GM23338 (cell line): ENCODE measurements at regions not wholly inside any gene's neighbourhood (a gene's known extent, or its start where the extent isn't known, plus 50 kb on each side); places are given as distances from the start of the nearest gene placed in this dataset.

Source experiments
- CREB1 ChIP-seq: fragments of 250-450 bp; sonication (Bioruptor Pico); IDR thresholded peaks from 2 replicates; pipeline ENCODE4 v1.5.0; 2020; ENCODE audit warnings: low read depth, mild to moderate bottlenecking, moderate library complexity
- CTCF ChIP-seq, 2 experiments: fragments of 200-600 bp in 1 of 2; sonication (generic) in 1 of 2; conservative IDR thresholded peaks; 2 replicates each; pipeline versions ENCODE4 v1.5.1 to v1.6.1; 2016 to 2017; ENCODE audit warnings: antibody characterized with exemption in 2 of 2, low read depth in 2 of 2, mild to moderate bottlenecking in 2 of 2, moderate library complexity in 1 of 2
- ETS1 ChIP-seq: IDR thresholded peaks from 2 replicates; pipeline ENCODE4 v1.6.1; 2016; ENCODE audit warnings: antibody characterized with exemption
- EZH2 ChIP-seq: fragments of 200-600 bp; sonication (generic); IDR thresholded peaks from one replicate; pipeline ENCODE4 v1.8.0; 2017; ENCODE audit warnings: antibody characterized with exemption, mild to moderate bottlenecking, low read depth; ENCODE audit not compliant: unreplicated experiment
- EZH2phosphoT487 ChIP-seq: fragments of 200-600 bp; sonication (generic); IDR thresholded peaks from one replicate; pipeline ENCODE4 v1.8.1; 2018; ENCODE audit warnings: antibody characterized with exemption; ENCODE audit not compliant: unreplicated experiment
- NANOG ChIP-seq: IDR thresholded peaks from 2 replicates; pipeline ENCODE4 v1.6.1; 2016; ENCODE audit warnings: antibody characterized with exemption, borderline replicate concordance
- POLR2AphosphoS5 ChIP-seq: IDR thresholded peaks from 2 replicates; pipeline ENCODE4 v1.6.1; 2016; ENCODE audit warnings: antibody characterized with exemption, low read depth
- REST ChIP-seq: IDR thresholded peaks from one replicate; pipeline ENCODE4 v1.6.1; 2018; ENCODE audit warnings: antibody characterized with exemption; ENCODE audit not compliant: unreplicated experiment
- ZNF114 ChIP-seq: fragments of 250-450 bp; sonication (Bioruptor Pico); IDR thresholded peaks from 2 replicates; pipeline ENCODE4 v1.5.0; 2020; ENCODE audit warnings: mild to moderate bottlenecking, moderate library complexity

- TF ChIP-seq CTCF (conservative IDR thresholded peaks at IDR 0.05; ENCODE audit: low read depth in 2 of 2) (no peak), POLR2AphosphoS5 (no peak), REST (no peak), EZH2 (no peak), NANOG (no peak), ETS1 (no peak), CREB1 (CRISPR knock-in tag) (no peak), EZH2phosphoT487 (no peak), ZNF114 (CRISPR knock-in tag) (no peak)
These were observed 249.3 kb downstream of the UQCRFS1 start for GRCh38 chr19:28963486-28964250.
